Endothelial cell of umbilical vein (primary cell): ENCODE measurements at regions not wholly inside any gene's neighbourhood (a gene's known extent, or its start where the extent isn't known, plus 50 kb on each side); places are given as distances from the start of the nearest gene placed in this dataset.

Experiments
- BruUV-seq: library from RNA; stranded (reverse); fragments of 400-500 nt; replicated peaks from 2 replicates; lab custom pipeline; 2021; lab: Mats Ljungman, UMichigan
- CTCF ChIA-PET: fragments of 300-600, 350-600 bp; sonication (Branson Sonifier 250); formaldehyde crosslinking; loops from one replicate; lab custom pipeline; 2021; ENCODE audit warnings: antibody characterized with exemption, inconsistent platforms; lab: Charles Lee
- POLR2A ChIA-PET: fragments of 300-600, 350-600 bp; sonication (Branson Sonifier 250); formaldehyde crosslinking; loops from one replicate; lab custom pipeline; 2021; ENCODE audit warnings: antibody characterized with exemption, inconsistent platforms; lab: Charles Lee
- DNase-seq: peaks from one replicate; pipeline ENCODE4 v3.0.0-alpha.2; 2011; ENCODE audit warnings: low read depth, low spot score
- FAIRE-seq: peaks from 2 replicates; lab custom pipeline; 2011; peaks lifted over from hg19 to GRCh38; lab: Jason Lieb, UNC
- H2AFZ ChIP-seq: 2 replicates; pipeline ENCODE4 v1.6.0; 2012; ENCODE audit warnings: low read depth, low read length, control low read depth, inconsistent platforms
- H3K27ac ChIP-seq: 2 replicates; pipeline ENCODE4 v1.5.1; 2011; ENCODE audit warnings: low read depth, mild to moderate bottlenecking, control low read depth, low read length, moderate library complexity; ENCODE audit not compliant: insufficient read depth
- H3K27me3 ChIP-seq, 2 experiments: 2 replicates each; pipeline versions ENCODE4 v1.6.0 to v1.6.1; 2011; ENCODE audit warnings: low read length in 2 of 2, mixed read lengths in 1 of 2; ENCODE audit not compliant: control insufficient read depth in 2 of 2, insufficient read depth in 2 of 2
- H3K36me3 ChIP-seq, 2 experiments: 2 replicates in 1 of 2; 3 replicates in 1 of 2; pipeline ENCODE4 v1.5.1; 2011; ENCODE audit warnings: low read length in 2 of 2, mild to moderate bottlenecking in 1 of 2, moderate library complexity in 1 of 2; ENCODE audit not compliant: control insufficient read depth in 2 of 2, insufficient read depth in 2 of 2; ENCODE audit errors: extremely low read depth in 1 of 2
- H3K4me1 ChIP-seq: 3 replicates; pipeline ENCODE4 v1.5.1; 2011; ENCODE audit warnings: mild to moderate bottlenecking, low read length; ENCODE audit not compliant: control insufficient read depth, insufficient read depth; ENCODE audit errors: extremely low read depth
- H3K4me2 ChIP-seq: 2 replicates; pipeline ENCODE4 v1.6.1; 2011; ENCODE audit warnings: low read length, control low read depth, mixed read lengths; ENCODE audit not compliant: insufficient read depth
- H3K4me3 ChIP-seq, 3 experiments: fragments of 200-600 bp in 1 of 3; sonication (generic), shearing (Covaris generic) in 1 of 3; replicated peaks in 1 of 3; 2 replicates each; pipeline ENCODE4 v1.5.1; 2011 to 2016; ENCODE audit warnings: control low read depth in 3 of 3, low read length in 3 of 3, mild to moderate bottlenecking in 2 of 3, inconsistent platforms in 1 of 3, low read depth in 1 of 3, moderate library complexity in 1 of 3; ENCODE audit not compliant: insufficient read depth in 1 of 3
- H3K79me2 ChIP-seq: 2 replicates; pipeline ENCODE4 v1.6.0; 2012; ENCODE audit warnings: low read length, inconsistent platforms; ENCODE audit not compliant: control insufficient read depth, insufficient read depth
- H3K9ac ChIP-seq: replicated peaks from 2 replicates; pipeline ENCODE3; 2011; ENCODE audit warnings: low read length, control low read depth; ENCODE audit not compliant: insufficient read depth; ENCODE audit errors: extremely low read depth
- H3K9me1 ChIP-seq: replicated peaks from 3 replicates; pipeline ENCODE4 v1.6.0; 2011; ENCODE audit warnings: mild to moderate bottlenecking, low read length; ENCODE audit not compliant: control insufficient read depth, insufficient read depth; ENCODE audit errors: extremely low read depth
- H3K9me3 ChIP-seq: replicated peaks from 2 replicates; pipeline ENCODE4 v1.5.1; 2012; ENCODE audit warnings: low read length, inconsistent platforms; ENCODE audit not compliant: control insufficient read depth, insufficient read depth
- H4K20me1 ChIP-seq: replicated peaks from 2 replicates; pipeline ENCODE3; 2011; ENCODE audit warnings: mild to moderate bottlenecking, low read length; ENCODE audit not compliant: control insufficient read depth, insufficient read depth; ENCODE audit errors: extremely low read depth
- CTCF ChIP-seq, 2 donors: IDR thresholded peaks; 1 replicate in 1 of 2; 2 replicates in 1 of 2; pipeline ENCODE4 v1.5.1; 2011; ENCODE audit warnings: low read length in 2 of 2, mild to moderate bottlenecking in 2 of 2, moderate library complexity in 2 of 2, control low read depth in 1 of 2, inconsistent platforms in 1 of 2, low read depth in 1 of 2; ENCODE audit not compliant: insufficient read depth in 1 of 2; ENCODE audit errors: extremely low read depth in 1 of 2
- EZH2 ChIP-seq: IDR thresholded peaks from 2 replicates; pipeline ENCODE4 v1.6.1; 2012; ENCODE audit warnings: borderline replicate concordance, low read depth, mild to moderate bottlenecking, moderate library complexity, low read length, inconsistent platforms; ENCODE audit not compliant: severe bottlenecking
- FOS ChIP-seq: IDR thresholded peaks from 2 replicates; pipeline ENCODE4 v1.6.1; 2011; ENCODE audit warnings: mild to moderate bottlenecking, low read length, moderate library complexity, borderline replicate concordance; ENCODE audit not compliant: insufficient read depth
- GATA2 ChIP-seq: IDR thresholded peaks from 2 replicates; pipeline ENCODE4 v1.7.0; 2011; ENCODE audit warnings: low read depth, mild to moderate bottlenecking, moderate library complexity, mixed read lengths, low read length; ENCODE audit not compliant: insufficient read length, insufficient read depth
- JUN ChIP-seq: IDR thresholded peaks from 2 replicates; pipeline ENCODE4 v1.6.1; 2011; ENCODE audit warnings: borderline replicate concordance, low read depth; ENCODE audit not compliant: insufficient read length, insufficient read depth
- MAX ChIP-seq: IDR thresholded peaks from 2 replicates; pipeline ENCODE4 v1.6.1; 2011; ENCODE audit not compliant: insufficient read depth, insufficient read length
- MYC ChIP-seq: IDR thresholded peaks from one replicate; pipeline ENCODE4 v1.6.1; 2011; ENCODE audit warnings: mild to moderate bottlenecking, low read depth, low read length
- POLR2A ChIP-seq: IDR thresholded peaks from 2 replicates; pipeline ENCODE4 v1.6.1; 2012; ENCODE audit warnings: low read depth, mild to moderate bottlenecking, control low read depth, low read length
- POLR2AphosphoS5 ChIP-seq: IDR thresholded peaks from 2 replicates; pipeline ENCODE4 v1.6.1; 2012; ENCODE audit warnings: low read depth, mild to moderate bottlenecking, control low read depth, low read length, moderate library complexity; ENCODE audit not compliant: insufficient read depth
- dilution Hi-C: fragments of 300-500 bp; cut with MboI; formaldehyde crosslinking; loops from one replicate; pipeline ENCODE4 v1.15.0; 2019; ENCODE audit warnings: low sequenced_read_pairs; ENCODE audit not compliant: extremely low pct_ligation_motif_present
- intact Hi-C: fragments of 100-400 bp; cut with micrococcal nuclease; formaldehyde crosslinking; loops from one replicate; pipeline ENCODE4 v1.10.0; 2022

- H3K27ac ChIP-seq: no peak overlapping the region
- POLR2A ChIA-PET: no interaction called here
- BruUV-seq: no TSS peak
- H3K9me3 ChIP-seq: no peaks in the 10 kb centered on the region
- peaks cover 31% of the 10 kb centered on the region for H3K4me1 ChIP-seq
- no peaks in the 10 kb centered on the region for H3K79me2 ChIP-seq
- no peak overlapping the region for H3K9ac ChIP-seq
- no peak overlapping the region for H3K4me3 ChIP-seq
- FAIRE-seq: no peak
- CTCF ChIA-PET: no interaction called here
- no peaks in the 10 kb centered on the region for H3K36me3 ChIP-seq
- dilution Hi-C loops: loop anchor here (25.0 kb wide), 1 partner anchor 89 kb away; no protein-coding TSS in a partner anchor
- H3K4me2 ChIP-seq: no peak overlapping the region
- intact Hi-C loops: no loop called here
- no peaks in the 10 kb centered on the region for H3K9me1 ChIP-seq
- no peak for DNase-seq
- no peaks in the 10 kb centered on the region for H4K20me1 ChIP-seq
- TF ChIP-seq FOS: no peak
- no peak for TF ChIP-seq GATA2
- no peak for TF ChIP-seq POLR2A
- TF ChIP-seq MAX: no peak
- no peak for TF ChIP-seq MYC
- no peak for TF ChIP-seq JUN
- TF ChIP-seq POLR2AphosphoS5: no peak
- TF ChIP-seq EZH2: no peak
- TF ChIP-seq CTCF (IDR thresholded peaks at IDR 0.05; ENCODE audit: extremely low read depth in 1 of 2, insufficient read depth in 1 of 2, low read depth in 1 of 2, low read length in 2 of 2): no peak
- no peak overlapping the region for H2AFZ ChIP-seq
- no peaks in the 10 kb centered on the region for H3K27me3 ChIP-seq
Measured at GRCh38 chr1:234748066-234748465, 138.1 kb upstream of the IRF2BP2 start.
